ENCODE measurements at regions not wholly inside any gene's neighbourhood (a gene's known extent, or its start where the extent isn't known, plus 50 kb on each side); places are given as distances from the start of the nearest gene placed in this dataset.
A peak's percentile ranks its signal among the peaks of the same experiment; 100 is the strongest.
"Not testable (repeated sequence)": the region's sequence is repeated elsewhere in the genome, so short reads cannot be mapped to it uniquely, and the experiment has no call there.

DNA sequence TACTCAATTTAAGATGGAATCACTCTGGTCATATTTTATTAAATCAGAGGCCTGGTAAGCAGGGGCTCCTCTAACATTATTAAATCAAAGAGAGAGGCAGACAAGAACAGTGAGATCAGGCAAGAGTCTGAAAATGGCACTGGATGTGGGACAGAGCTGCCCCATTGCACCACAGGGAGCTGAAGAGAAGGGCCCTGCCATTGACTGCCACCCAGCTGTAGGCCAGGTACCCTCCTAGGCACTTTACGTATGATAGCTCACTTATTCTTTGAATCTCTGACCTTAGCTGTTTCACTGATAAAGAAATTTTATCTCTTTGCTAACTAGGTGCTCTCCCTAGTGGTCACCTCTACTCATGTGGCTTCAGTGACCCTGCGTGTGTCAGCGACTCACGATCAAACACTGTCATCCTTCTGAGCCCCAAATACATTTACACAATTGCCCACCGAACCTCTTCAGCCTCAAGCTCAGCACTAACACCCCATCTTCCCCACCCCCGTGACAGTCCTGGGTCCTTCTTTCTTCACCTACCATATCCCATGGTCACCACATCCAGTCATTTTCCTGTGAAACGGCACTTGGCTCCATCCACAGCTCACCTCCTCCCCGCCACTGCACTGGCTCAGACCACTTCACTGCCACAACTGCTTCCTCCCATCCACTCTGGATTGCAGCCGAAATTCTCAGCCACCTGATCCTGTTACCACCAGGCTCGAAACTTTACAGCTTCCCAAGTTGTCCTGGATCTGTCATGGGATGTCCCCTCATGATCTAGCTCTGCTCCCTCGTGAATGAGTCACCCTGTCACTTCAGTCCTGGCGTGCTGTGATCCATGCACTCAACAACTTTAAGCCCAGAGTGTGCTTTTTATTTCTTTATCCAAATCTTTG is 97.3 kb upstream of the SYT6 start:
- H3K36me3 ChIP-seq = no peaks in the 10 kb centered on the region
- peaks cover 0 to 7% of the 10 kb centered on the region in 2 donors for H3K9me3 ChIP-seq
- H3K27me3 ChIP-seq = no peaks in the 10 kb centered on the region
- no peaks in the 10 kb centered on the region for H3K4me1 ChIP-seq
- H3K27ac ChIP-seq = no peak overlapping the region
- H3K4me3 ChIP-seq = no peak overlapping the region
- in situ Hi-C loops (cut with MboI; ENCODE audit: low pct_ligation_motif_present in 1 of 4, low pct_unique_long_range_greater_than_20kb in 1 of 4, low sequenced_read_pairs in 3 of 4) (no loop called here), intact Hi-C loops (cut with DNase I; ENCODE audit: low total_unique reads) (no loop called here)
- TF ChIP-seq, protein P1, sequence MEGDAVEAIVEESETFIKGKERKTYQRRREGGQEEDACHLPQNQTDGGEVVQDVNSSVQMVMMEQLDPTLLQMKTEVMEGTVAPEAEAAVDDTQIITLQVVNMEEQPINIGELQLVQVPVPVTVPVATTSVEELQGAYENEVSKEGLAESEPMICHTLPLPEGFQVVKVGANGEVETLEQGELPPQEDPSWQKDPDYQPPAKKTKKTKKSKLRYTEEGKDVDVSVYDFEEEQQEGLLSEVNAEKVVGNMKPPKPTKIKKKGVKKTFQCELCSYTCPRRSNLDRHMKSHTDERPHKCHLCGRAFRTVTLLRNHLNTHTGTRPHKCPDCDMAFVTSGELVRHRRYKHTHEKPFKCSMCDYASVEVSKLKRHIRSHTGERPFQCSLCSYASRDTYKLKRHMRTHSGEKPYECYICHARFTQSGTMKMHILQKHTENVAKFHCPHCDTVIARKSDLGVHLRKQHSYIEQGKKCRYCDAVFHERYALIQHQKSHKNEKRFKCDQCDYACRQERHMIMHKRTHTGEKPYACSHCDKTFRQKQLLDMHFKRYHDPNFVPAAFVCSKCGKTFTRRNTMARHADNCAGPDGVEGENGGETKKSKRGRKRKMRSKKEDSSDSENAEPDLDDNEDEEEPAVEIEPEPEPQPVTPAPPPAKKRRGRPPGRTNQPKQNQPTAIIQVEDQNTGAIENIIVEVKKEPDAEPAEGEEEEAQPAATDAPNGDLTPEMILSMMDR (IDR thresholded peaks at IDR 0.05) = no peak
- TF ChIP-seq EP300 (IDR thresholded peaks at IDR 0.05; ENCODE audit: low read depth) (no peak), POLR2AphosphoS5 (IDR thresholded peaks at IDR 0.05) (no peak), POLR2A (IDR thresholded peaks at IDR 0.05) (no peak)
- WGBS, 2 donors (ENCODE audit: low coverage in 1 of 2) = 54 to 87% methylated on average over 5 to 12 of the region's 12 CpGs
- no peak for DNase-seq

DNA sequence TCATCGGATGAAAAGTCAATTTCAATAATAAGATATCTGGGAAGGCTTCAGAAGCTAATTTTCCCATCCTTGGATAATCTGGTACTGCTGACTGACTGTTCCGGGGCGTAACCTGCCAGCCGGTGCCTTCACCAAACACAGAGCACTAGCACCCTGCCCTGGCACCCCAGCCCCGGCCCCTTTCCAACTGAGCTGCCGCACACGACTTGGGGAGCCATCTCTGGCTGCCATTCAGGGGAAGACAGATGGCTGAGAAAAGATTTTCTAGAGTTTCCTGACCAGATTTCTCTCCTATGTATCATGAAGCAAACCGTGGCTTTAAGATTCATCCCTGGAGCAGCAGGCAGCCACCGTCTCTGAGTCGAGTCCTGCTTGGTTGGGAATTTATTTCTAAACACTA is 96.0 kb upstream of the SYT6 start:
- in situ Hi-C loops (cut with MboI; ENCODE audit: low pct_ligation_motif_present in 1 of 4, low pct_unique_long_range_greater_than_20kb in 1 of 4, low sequenced_read_pairs in 3 of 4) = no loop called here
- Histone ChIP-seq H3K4me1 (no peaks in the 10 kb centered on the region), H3K27ac (no peak overlapping the region), H3K27me3 (no peaks in the 10 kb centered on the region), H3K9me3 (peaks cover 0 to 2% of the 10 kb centered on the region in 2 donors), H3K4me3 (no peak overlapping the region), H3K36me3 (no peaks in the 10 kb centered on the region)
- intact Hi-C loops (cut with DNase I; ENCODE audit: low total_unique reads) = no loop called here
- TF ChIP-seq EP300 (IDR thresholded peaks at IDR 0.05; ENCODE audit: low read depth) = no peak
- no peak for TF ChIP-seq POLR2A (IDR thresholded peaks at IDR 0.05)
- TF ChIP-seq, protein P1 (IDR thresholded peaks at IDR 0.05) = no peak
- no peak for TF ChIP-seq POLR2AphosphoS5 (IDR thresholded peaks at IDR 0.05)
- WGBS, 2 donors (ENCODE audit: low coverage in 1 of 2) = 83 to 87% methylated on average over 2 to 9 of the region's 10 CpGs
- DNase-seq = no peak

DNA sequence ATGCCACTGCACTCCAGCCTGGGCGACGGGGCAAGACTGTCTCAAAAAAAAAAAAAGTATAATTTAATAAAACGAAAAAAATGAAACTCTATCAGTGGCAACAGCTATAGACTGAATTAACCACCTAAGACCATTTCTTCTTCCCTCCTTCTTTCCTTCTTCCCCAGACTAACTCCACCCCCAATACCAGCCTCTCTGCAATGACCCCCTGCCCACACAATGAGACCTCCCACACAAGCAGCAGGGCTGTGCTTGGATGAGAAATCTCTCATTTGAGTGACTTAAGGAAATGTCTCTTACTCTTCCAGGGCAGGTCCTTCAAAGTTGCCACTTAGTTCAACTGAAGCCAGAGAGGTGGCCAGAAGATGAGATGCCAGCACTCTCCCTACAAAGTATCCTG is 94.5 kb upstream of the SYT6 start:
- no peak for TF ChIP-seq POLR2AphosphoS5 (IDR thresholded peaks at IDR 0.05)
- H3K9me3 ChIP-seq = no peaks in the 10 kb centered on the region
- H3K4me3 ChIP-seq = no peak overlapping the region
- intact Hi-C loops (cut with DNase I; ENCODE audit: low total_unique reads) = no loop called here
- in situ Hi-C loops (cut with MboI; ENCODE audit: low pct_ligation_motif_present in 1 of 4, low pct_unique_long_range_greater_than_20kb in 1 of 4, low sequenced_read_pairs in 3 of 4) = no loop called here
- no peak for DNase-seq
- H3K36me3 ChIP-seq = no peaks in the 10 kb centered on the region
- no peaks in the 10 kb centered on the region for H3K4me1 ChIP-seq
- no peak overlapping the region for H3K27ac ChIP-seq
- no peaks in the 10 kb centered on the region for H3K27me3 ChIP-seq
- 88 to 89% methylated on average over 3 of the region's 3 CpGs for WGBS, 2 donors (ENCODE audit: low coverage in 1 of 2)

DNA sequence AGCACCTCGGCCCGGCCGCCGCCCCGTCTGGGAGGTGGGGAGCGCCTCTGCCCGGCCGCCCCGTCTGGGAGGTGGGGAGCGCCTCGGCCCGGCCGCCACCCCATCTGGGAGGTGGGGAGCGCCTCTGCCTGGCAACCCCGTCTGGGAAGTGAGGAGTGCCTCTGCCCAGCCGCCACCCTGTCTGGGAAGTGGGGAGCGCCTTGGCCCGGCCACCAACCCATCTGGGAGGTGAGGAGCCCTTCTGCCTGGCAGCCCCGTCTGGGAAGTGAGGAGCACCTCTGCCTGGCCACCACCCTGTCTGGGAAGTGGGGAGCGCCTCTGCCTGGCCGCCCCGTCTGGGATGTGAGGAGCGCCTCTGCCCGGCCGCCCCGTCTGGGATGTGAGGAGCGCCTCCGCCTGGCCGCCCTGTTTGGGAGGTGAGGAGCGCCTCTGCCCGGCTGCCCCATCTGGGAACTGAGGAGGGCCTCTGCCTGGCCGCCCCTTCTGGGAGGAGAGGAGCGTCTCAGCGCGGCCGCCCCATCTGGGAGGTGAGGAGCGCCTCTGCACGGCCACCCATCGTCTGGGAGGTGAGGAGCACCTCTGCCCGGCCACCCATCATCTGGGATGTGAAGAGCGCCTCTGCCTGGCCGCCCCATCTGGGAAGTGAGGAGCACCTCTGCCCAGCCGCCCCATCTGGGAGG is 89.0 kb upstream of the SYT6 start:
- intact Hi-C loops (cut with DNase I; ENCODE audit: low total_unique reads); DNase-seq; H3K4me3 ChIP-seq; H3K9me3 ChIP-seq; H3K27ac ChIP-seq; H3K4me1 ChIP-seq; H3K27me3 ChIP-seq; H3K36me3 ChIP-seq; in situ Hi-C loops (cut with MboI; ENCODE audit: low pct_ligation_motif_present in 1 of 4, low pct_unique_long_range_greater_than_20kb in 1 of 4, low sequenced_read_pairs in 3 of 4): not testable (repeated sequence)
- 90% methylated on average over 40 of the region's 43 CpGs; no CpG with 5 or more reads in 1 of the 2 donors for WGBS, 2 donors (ENCODE audit: low coverage in 1 of 2)

DNA sequence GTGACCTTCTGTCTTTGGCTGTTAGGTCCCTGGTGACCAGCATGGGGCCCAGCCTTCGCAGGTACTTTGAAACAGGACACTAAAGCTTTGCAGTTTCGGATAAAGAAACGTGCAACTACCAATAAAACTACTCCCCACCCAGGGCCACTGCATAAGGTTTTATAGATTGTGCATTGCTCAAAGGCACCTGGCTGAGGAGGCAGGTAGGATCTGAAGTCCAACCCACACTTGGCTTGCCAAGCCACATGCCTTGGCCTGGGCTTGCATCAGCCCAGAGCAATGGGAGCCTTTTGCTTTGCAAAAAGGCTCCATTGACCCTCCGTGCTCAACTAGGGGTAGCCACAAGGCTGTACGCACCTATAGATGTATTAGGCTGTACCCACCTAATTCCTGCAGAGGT is 84.4 kb upstream of the SYT6 start:
- peak overlapping the region in 1 of 4 donors; percentile 22 for H3K27ac ChIP-seq

More for the DNA sequence above, 84.4 kb upstream of the SYT6 start:
- 45 to 67% methylated on average over 2 to 5 of the region's 5 CpGs for WGBS, 2 donors (ENCODE audit: low coverage in 1 of 2)
- Histone ChIP-seq H3K27me3 (no peaks in the 10 kb centered on the region), H3K9me3 (no peaks in the 10 kb centered on the region), H3K4me1 (peaks cover 0 to 16% (median 7%) of the 10 kb centered on the region in 4 donors), H3K4me3 (no peak overlapping the region), H3K36me3 (no peaks in the 10 kb centered on the region)
- TF ChIP-seq POLR2AphosphoS5 (IDR thresholded peaks at IDR 0.05) (no peak), EP300 (IDR thresholded peaks at IDR 0.05; ENCODE audit: low read depth) (no peak), POLR2A (IDR thresholded peaks at IDR 0.05) (no peak)
- TF ChIP-seq, protein P1 (IDR thresholded peaks at IDR 0.05) = no peak
- intact Hi-C loops (cut with DNase I; ENCODE audit: low total_unique reads) (no loop called here), in situ Hi-C loops (cut with MboI; ENCODE audit: low pct_ligation_motif_present in 1 of 4, low pct_unique_long_range_greater_than_20kb in 1 of 4, low sequenced_read_pairs in 3 of 4) (no loop called here)
- DNase-seq = peak; percentile 33

Measured in transverse colon (tissue), 4 donors.